Smooth muscle cell (in vitro differentiated cells): ENCODE measurements at regions not wholly inside any gene's neighbourhood (a gene's known extent, or its start where the extent isn't known, plus 50 kb on each side); places are given as distances from the start of the nearest gene placed in this dataset.
"Not testable (repeated sequence)": the region's sequence is repeated elsewhere in the genome, so short reads cannot be mapped to it uniquely, and the experiment has no call there.

Experiments used
- DNase-seq: peaks from one replicate; lab custom pipeline; 2025; ENCODE audit not compliant: unreplicated experiment; lab: John Stamatoyannopoulos, UW
- H2AFZ ChIP-seq: fragments of 200-600 bp; sonication (generic); 2 replicates; pipeline ENCODE4 v1.6.0; 2016; ENCODE audit warnings: antibody characterized with exemption, low read depth, mild to moderate bottlenecking
- H3F3A ChIP-seq: fragments of 200-600 bp; sonication (generic); 2 replicates; pipeline ENCODE4 v1.6.0; 2017; ENCODE audit warnings: antibody characterized with exemption, low read depth
- H3K27ac ChIP-seq: fragments of 200-600 bp; sonication (generic); 2 replicates; pipeline ENCODE4 v1.5.1; 2016; ENCODE audit warnings: low read depth, mild to moderate bottlenecking
- H3K27me3 ChIP-seq: fragments of 200-600 bp; sonication (generic); 2 replicates; pipeline ENCODE4 v1.6.1; 2016; ENCODE audit warnings: low read depth, mild to moderate bottlenecking
- H3K36me3 ChIP-seq: fragments of 200-600 bp; sonication (generic); 2 replicates; pipeline ENCODE4 v1.5.1; 2016; ENCODE audit warnings: low read depth
- H3K4me1 ChIP-seq: fragments of 200-600 bp; sonication (generic); 2 replicates; pipeline ENCODE4 v1.5.1; 2016; ENCODE audit warnings: low read depth
- H3K4me2 ChIP-seq: fragments of 200-600 bp; sonication (generic); 2 replicates; pipeline ENCODE4 v1.6.0; 2016; ENCODE audit warnings: mild to moderate bottlenecking
- H3K4me3 ChIP-seq: fragments of 200-600 bp; sonication (generic); 2 replicates; pipeline ENCODE4 v1.5.1; 2016; ENCODE audit warnings: mild to moderate bottlenecking
- H3K79me2 ChIP-seq: fragments of 200-600 bp; sonication (generic); 2 replicates; pipeline ENCODE4 v1.6.0; 2016; ENCODE audit warnings: low read depth, mild to moderate bottlenecking
- H3K9ac ChIP-seq: fragments of 200-600 bp; sonication (generic); 2 replicates; pipeline ENCODE4 v1.6.0; 2016; ENCODE audit warnings: low read depth
- H3K9me3 ChIP-seq: fragments of 200-600 bp; sonication (generic); replicated peaks from 2 replicates; pipeline ENCODE4 v1.5.1; 2016; ENCODE audit warnings: low read depth
- H4K20me1 ChIP-seq: fragments of 200-600 bp; sonication (generic); 2 replicates; pipeline ENCODE4 v1.6.0; 2016; ENCODE audit warnings: low read depth
- WGBS: methylation state at CpG from one replicate; pipeline ENCODE4 v1.1.7; 2016; ENCODE audit warnings: low lambda C conversion rate; 5-methylcytosine and 5-hydroxymethylcytosine counted together

DNA sequence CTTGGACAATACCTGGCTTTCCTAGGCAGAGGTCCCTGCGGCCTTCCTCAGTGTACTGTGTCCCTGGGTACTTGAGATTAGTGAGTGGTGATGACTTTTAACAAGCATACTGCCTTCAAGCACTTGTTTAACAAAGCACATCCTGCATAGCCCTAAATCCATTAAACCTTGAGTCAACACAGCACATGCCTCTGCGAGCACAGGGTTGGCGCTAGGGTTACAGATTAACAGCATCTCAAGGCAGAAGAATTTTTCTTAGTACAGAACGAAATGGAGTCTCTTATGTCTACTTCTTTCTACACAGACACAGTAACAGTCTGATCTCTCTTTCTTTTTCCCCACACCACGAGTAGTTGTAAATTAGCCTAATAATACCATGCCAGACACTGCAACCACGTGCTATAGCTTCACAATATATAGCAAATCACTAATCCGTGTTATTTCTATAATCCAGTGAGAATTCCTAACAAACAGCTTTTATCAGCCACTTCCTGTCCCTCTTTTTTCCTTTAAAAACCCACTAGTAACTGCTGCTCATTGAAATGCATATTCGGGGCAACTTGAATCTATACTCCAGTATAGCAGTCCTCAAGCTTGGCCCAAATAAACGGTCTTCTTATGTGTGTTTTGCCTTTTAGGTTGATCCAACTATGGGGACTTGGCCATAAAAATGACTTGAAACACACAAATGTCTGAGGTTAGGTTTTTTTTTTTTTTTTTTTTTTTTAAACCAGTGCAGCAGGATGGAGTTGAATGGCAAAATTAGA lies 102.9 kb upstream of the MTLN start:
- not testable (repeated sequence) for H3F3A ChIP-seq, H3K9me3 ChIP-seq, H3K27me3 ChIP-seq, H3K4me3 ChIP-seq, H3K9ac ChIP-seq, H4K20me1 ChIP-seq, H3K4me1 ChIP-seq, H3K79me2 ChIP-seq, H3K36me3 ChIP-seq, H2AFZ ChIP-seq, DNase-seq, H3K4me2 ChIP-seq, H3K27ac ChIP-seq
- no CpG with 5 or more reads among the region's 9 CpGs for WGBS

DNA sequence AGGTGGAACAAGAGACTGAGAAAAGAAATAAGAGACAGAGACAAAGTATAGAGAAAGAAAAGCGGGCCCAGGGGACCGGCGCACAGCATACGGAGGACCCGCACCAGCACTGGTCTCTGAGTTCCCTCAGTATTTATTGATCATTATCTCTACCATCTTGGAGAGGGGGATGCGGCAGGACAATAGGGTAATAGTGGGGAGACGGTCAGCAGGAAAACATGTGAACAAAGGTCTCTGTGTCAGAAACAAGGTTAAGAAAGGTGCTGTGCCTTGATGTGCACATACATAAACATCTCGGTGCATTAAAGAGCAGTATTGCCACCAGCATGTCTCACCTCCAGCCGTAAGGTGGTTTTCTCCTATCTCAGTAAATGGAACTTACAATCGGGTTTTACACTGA lies 102.1 kb upstream of the MTLN start:
- H3K27ac ChIP-seq, H3K79me2 ChIP-seq, H3F3A ChIP-seq, H3K36me3 ChIP-seq, H3K27me3 ChIP-seq, H4K20me1 ChIP-seq, DNase-seq, H3K4me3 ChIP-seq, H3K4me1 ChIP-seq, H3K9me3 ChIP-seq, H3K9ac ChIP-seq, H2AFZ ChIP-seq, H3K4me2 ChIP-seq: not testable (repeated sequence)
- WGBS = 82% methylated on average over 3 of the region's 10 CpGs

DNA sequence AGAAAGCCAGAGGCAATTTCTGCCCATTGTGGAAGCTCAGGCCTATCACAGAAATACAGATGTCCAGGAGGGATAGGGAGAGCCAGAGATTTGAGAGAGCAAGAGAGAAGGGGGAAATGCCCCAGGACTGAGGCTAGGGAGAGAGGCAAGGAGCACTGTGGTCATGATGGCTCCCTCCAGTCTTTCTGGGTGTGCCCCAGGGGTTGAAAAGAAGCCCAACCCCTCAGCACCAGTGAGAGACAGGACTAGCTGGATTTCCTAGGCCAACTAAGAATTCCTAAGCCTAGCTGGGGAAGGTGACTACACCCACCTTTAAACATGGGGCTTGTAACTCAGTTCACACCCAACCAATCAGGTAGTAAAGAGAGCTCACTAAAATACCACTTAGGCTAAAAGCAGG lies 100.7 kb upstream of the MTLN start:
- not testable (repeated sequence) for H3K4me1 ChIP-seq, H4K20me1 ChIP-seq, H3K27ac ChIP-seq, H3K27me3 ChIP-seq, H3K9ac ChIP-seq, H3K79me2 ChIP-seq, H3F3A ChIP-seq, H2AFZ ChIP-seq, H3K36me3 ChIP-seq, H3K9me3 ChIP-seq, DNase-seq, H3K4me3 ChIP-seq, H3K4me2 ChIP-seq

DNA sequence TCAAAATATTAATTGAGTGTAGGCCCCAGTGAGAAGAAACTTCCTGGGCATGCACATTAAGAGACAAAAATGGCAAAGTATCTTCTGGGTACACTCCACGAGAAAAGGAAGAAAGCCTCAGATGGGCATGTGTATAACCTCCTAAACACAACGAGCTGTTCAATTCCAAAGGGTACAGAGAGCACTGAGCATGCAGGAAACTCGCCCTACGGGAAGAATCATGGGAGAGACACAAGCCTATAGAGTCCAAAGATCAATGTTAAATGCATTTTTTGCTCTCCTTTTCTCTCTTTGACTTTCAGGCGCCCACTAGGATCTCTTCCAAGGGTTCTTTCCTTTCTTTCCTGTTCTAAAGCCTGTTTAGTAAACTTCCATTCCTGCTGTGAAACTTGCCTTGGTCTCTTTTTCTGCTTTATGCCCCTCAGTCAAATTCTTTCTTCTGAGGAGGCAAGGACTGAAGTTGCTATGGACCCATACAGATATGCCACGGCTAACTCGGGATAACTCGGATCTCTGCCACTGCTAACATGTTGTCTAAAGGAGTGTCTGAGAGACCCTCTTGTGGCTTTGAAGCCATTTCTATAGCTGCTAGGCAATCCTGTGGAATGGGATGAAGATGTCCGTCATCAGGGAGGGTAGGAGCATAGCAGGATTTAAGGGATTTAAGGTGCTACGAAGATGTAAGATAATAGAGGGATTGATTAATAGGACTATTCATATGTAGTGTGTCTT lies 99.5 kb upstream of the MTLN start:
- H3K79me2 ChIP-seq, H3K4me2 ChIP-seq, H3K9ac ChIP-seq, H4K20me1 ChIP-seq, H3K4me1 ChIP-seq, H3K27ac ChIP-seq, DNase-seq, H3F3A ChIP-seq, H3K36me3 ChIP-seq, H2AFZ ChIP-seq, H3K9me3 ChIP-seq, H3K27me3 ChIP-seq, H3K4me3 ChIP-seq: not testable (repeated sequence)
- WGBS = 100% methylated on average over 4 of the region's 10 CpGs

DNA sequence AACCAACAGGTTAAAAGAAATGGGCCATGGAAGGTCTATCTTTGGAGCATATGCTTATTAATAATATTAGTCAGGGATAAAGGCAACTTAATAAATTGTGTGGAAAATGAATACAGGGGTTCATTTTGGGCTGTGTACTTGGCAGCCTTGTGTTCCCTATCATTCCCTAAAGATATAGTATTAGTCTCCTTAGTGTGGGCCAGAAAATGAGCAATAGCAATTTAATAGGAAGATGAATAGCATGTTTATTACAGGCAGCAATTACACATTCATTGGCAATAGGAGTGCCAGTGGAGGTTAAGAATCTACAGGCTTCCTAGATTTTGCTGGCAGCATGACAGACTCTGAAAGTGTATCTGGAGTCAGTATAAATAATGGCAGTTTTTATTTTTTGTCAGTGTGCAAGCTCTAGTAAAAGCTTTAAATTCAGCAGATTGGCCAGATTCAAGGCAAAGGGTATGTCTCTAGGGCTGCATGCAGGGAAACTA lies 98.7 kb upstream of the MTLN start:
- H3K4me1 ChIP-seq, H3K9me3 ChIP-seq, H2AFZ ChIP-seq, H3K4me3 ChIP-seq, DNase-seq, H3K27ac ChIP-seq, H3K79me2 ChIP-seq, H4K20me1 ChIP-seq, H3K27me3 ChIP-seq, H3K4me2 ChIP-seq, H3K36me3 ChIP-seq, H3F3A ChIP-seq, H3K9ac ChIP-seq: not testable (repeated sequence)

DNA sequence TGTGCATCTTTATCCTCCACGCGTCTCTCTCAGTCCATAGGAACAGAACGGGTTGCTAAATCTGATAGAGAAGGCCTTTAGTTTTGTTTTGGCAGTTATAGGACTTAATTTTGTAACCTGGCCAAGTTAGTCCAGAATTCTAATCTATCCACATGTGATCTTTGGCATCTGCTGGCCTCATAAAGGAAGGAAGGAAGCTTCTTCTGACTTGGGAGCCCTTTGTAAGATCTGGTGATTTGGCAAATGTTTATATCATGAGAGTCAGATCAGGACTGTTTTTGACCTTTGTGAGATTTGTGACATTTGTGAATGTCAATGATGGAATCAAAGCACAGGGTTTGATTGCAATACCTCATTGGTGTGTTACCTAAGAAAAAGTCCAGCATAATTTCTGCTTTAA lies 96.4 kb upstream of the MTLN start:
- H3K27me3 ChIP-seq, H3K36me3 ChIP-seq, H4K20me1 ChIP-seq, H3K4me2 ChIP-seq, H3F3A ChIP-seq, H3K9ac ChIP-seq, H2AFZ ChIP-seq, H3K27ac ChIP-seq, H3K79me2 ChIP-seq, H3K4me1 ChIP-seq, DNase-seq, H3K9me3 ChIP-seq, H3K4me3 ChIP-seq: not testable (repeated sequence)
- WGBS = 92% methylated on average over 3 of the region's 3 CpGs

DNA sequence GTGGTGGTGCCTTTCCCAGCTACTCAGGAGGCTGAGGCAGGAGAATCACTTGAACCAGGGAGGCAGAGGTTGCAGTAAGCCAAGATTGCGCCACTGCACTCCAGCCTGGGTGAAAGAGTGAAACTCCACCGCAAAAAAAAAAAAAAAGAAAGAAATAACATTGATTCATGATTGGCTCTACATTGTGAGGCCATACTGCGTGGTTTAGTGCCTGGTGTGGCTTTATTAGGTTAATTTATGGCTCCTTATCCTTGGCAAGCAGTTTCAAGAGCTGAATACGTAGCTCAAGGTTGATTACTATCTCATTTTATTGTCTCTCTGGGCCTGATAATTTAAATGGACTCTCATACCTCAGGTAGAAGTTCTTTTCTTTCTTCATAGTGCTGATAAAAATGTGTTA lies 80.5 kb upstream of the MTLN start:
- not testable (repeated sequence) for H3K36me3 ChIP-seq, H3K9ac ChIP-seq, H3K79me2 ChIP-seq, H3K9me3 ChIP-seq, H2AFZ ChIP-seq, H3F3A ChIP-seq, H3K27ac ChIP-seq, H3K4me3 ChIP-seq, H3K27me3 ChIP-seq, H4K20me1 ChIP-seq, DNase-seq, H3K4me1 ChIP-seq, H3K4me2 ChIP-seq
- WGBS = 83% methylated on average over 2 of the region's 4 CpGs

DNA sequence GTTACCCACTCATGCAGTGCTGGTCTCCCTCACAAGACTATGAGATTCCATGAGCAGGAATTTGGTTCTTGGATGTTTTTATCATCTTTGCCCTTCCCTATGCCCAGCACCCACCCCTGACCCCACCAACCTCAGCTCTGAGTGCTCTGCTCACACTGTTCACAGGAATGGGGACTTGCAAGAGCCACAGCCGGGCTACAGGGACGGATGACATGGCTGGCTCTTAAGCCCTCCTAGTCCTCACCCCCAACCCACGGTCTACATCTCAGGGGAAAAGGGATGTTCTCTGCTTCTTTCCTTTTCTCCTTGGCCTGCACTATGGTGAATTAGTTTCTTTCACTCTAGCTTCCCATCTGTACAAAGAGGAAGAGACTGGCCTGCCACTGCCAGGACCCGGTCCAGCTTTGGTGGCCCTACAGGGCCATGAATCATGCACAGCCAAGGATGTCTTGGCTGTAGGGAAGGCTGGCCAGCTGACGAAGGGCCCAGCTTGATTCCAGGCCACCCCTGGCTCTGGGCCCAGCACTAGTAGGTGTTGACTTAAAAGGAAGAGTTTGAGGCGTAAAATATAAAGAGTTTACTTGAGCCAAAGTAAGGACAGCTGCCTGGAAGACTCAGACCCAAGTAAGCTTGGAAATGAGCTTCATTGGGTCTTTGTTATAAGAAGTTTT lies 79.7 kb upstream of the MTLN start:
- not testable (repeated sequence) for H3K79me2 ChIP-seq, H3K9ac ChIP-seq, H3K9me3 ChIP-seq, H3K4me3 ChIP-seq, H3K27ac ChIP-seq, H3K27me3 ChIP-seq, H4K20me1 ChIP-seq, H2AFZ ChIP-seq, H3F3A ChIP-seq, H3K36me3 ChIP-seq, H3K4me2 ChIP-seq, H3K4me1 ChIP-seq, DNase-seq
- 88% methylated on average over 6 of the region's 6 CpGs for WGBS
